Activated CD8-positive, alpha-beta T cell treated with anti-CD3 and anti-CD28 coated beads for 36 hours (primary cell): ENCODE measurements at regions not wholly inside any gene's neighbourhood (a gene's known extent, or its start where the extent isn't known, plus 50 kb on each side); places are given as distances from the start of the nearest gene placed in this dataset.

Experiments
- ATAC-seq: fragments of 200-7000 bp; cut with Tn5 transposase; one replicate; pipeline ENCODE4 v1.10.0; 2021; ENCODE audit warnings: mild to moderate bottlenecking, moderate library complexity
- CTCF ChIA-PET: fragments of 350-600 bp; sonication (Branson Sonifier 250); formaldehyde crosslinking; loops from one replicate; lab custom pipeline; 2021; ENCODE audit warnings: antibody characterized with exemption; lab: Charles Lee
- POLR2A ChIA-PET: fragments of 350-600 bp; sonication (Branson Sonifier 250); formaldehyde crosslinking; loops from one replicate; lab custom pipeline; 2021; ENCODE audit warnings: antibody characterized with exemption; lab: Charles Lee
- DNase-seq: peaks from one replicate; pipeline ENCODE4 v3.0.0-alpha.2; 2020
- H3K27ac Mint-ChIP-seq: one replicate; pipeline ENCODE4 v1.8.0; 2021; ENCODE audit warnings: mild to moderate bottlenecking, mixed read lengths
- H3K27me3 Mint-ChIP-seq: one replicate; pipeline ENCODE4 v1.8.0; 2021; ENCODE audit warnings: mixed read lengths
- H3K36me3 Mint-ChIP-seq: one replicate; pipeline ENCODE4 v1.8.0; 2021; ENCODE audit warnings: low read depth, mixed read lengths
- H3K4me1 Mint-ChIP-seq: one replicate; pipeline ENCODE4 v1.8.0; 2021; ENCODE audit warnings: low read depth, mixed read lengths
- H3K4me3 Mint-ChIP-seq: one replicate; pipeline ENCODE4 v1.8.0; 2021; ENCODE audit warnings: mild to moderate bottlenecking, moderate library complexity, mixed read lengths
- H3K9me3 Mint-ChIP-seq: one replicate; pipeline ENCODE4 v1.8.0; 2021; ENCODE audit warnings: mixed read lengths
- intact Hi-C: fragments of 100-400 bp; cut with micrococcal nuclease; formaldehyde crosslinking; loops from one replicate; pipeline ENCODE4 v1.10.0; 2022
- TF ChIP-seq, protein P1 (sequence below): fragments of 200-600 bp; IDR thresholded peaks from one replicate; pipeline ENCODE4 v1.8.0; 2022; ENCODE audit warnings: antibody characterized with exemption, mild to moderate bottlenecking

DNA sequence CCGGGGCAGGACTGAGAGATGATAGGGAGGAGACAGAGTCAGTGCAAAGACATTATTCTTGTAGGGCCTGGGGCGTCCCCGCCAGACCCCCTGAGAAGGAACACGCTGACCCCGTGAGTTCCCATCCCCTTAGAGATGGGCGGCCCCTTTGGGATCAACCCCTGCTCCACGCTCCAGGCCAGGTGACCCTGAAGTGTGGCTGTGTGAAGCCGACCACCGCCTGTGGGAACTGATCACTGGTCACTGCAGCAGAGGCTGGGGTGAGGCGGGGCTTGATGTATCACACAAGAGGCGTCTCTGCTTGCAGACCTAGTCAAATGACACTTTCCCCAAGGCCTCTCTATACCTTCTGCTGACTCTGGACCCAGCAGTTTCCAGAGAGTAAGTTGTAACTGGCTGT lies 157.4 kb upstream of the TWIST2 start:
- ChIA-PET POLR2A (interaction anchor here (1.1 kb wide), 1 partner anchor 14 kb away, joined by 3 read pairs; no protein-coding TSS in a partner anchor), CTCF (no interaction called here)
- H3K9me3 Mint-ChIP-seq: no peaks in the 10 kb centered on the region
- no peak overlapping the region for H3K4me3 Mint-ChIP-seq
- DNase-seq (no peak), ATAC-seq (no peak)
- H3K36me3 Mint-ChIP-seq: no peaks in the 10 kb centered on the region
- no peaks in the 10 kb centered on the region for H3K4me1 Mint-ChIP-seq
- intact Hi-C loops: no loop called here
- TF ChIP-seq, protein P1, sequence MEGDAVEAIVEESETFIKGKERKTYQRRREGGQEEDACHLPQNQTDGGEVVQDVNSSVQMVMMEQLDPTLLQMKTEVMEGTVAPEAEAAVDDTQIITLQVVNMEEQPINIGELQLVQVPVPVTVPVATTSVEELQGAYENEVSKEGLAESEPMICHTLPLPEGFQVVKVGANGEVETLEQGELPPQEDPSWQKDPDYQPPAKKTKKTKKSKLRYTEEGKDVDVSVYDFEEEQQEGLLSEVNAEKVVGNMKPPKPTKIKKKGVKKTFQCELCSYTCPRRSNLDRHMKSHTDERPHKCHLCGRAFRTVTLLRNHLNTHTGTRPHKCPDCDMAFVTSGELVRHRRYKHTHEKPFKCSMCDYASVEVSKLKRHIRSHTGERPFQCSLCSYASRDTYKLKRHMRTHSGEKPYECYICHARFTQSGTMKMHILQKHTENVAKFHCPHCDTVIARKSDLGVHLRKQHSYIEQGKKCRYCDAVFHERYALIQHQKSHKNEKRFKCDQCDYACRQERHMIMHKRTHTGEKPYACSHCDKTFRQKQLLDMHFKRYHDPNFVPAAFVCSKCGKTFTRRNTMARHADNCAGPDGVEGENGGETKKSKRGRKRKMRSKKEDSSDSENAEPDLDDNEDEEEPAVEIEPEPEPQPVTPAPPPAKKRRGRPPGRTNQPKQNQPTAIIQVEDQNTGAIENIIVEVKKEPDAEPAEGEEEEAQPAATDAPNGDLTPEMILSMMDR: no peak
- no peak overlapping the region for H3K27ac Mint-ChIP-seq
- peaks cover 16% of the 10 kb centered on the region for H3K27me3 Mint-ChIP-seq

DNA sequence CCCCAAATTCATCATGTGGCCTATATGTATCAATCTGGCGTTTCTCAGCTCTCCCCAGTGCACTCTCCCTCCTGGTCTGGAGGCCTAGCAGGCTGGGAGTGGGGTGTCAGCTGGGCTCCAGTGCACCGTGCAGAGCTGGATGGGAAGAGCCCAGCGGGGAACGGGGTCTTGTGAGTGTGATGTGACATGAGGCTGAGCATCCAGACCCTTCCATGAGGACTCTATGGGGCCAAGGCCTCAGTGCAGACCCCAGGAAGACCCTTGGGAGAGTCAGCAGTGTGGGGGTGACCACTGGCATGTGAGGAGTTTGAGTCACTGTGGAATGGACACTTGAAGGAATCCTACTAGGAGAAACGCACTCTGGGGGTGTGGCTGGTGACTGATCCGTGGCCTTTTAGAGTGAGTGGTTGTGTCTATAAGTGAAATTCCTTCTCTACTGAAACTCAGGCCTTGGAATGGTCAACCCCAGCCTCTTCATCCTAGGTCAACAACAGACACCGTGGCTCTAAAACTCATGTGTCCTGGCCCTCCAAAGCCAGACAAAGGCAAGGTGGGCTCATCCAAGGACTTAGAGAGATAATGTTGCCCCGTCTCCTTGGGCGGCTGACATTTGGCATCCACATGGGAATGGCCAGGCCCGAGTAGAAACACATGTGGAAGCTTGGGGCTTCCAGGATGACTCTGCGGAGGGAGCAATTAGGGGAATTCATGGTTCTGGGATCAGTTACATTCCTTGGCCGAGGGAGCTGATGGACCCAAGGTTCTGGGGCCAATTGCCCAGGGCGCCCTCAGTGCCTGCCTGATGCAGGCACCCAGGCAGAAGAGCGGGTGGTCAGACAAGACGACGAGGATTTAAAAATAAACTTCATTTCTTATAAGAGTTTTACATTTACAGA lies 156.0 kb upstream of the TWIST2 start:
- ChIA-PET POLR2A (no interaction called here), CTCF (no interaction called here)
- no peaks in the 10 kb centered on the region for H3K4me1 Mint-ChIP-seq
- no peaks in the 10 kb centered on the region for H3K36me3 Mint-ChIP-seq
- DNase-seq (no peak), ATAC-seq (no peak)
- H3K27ac Mint-ChIP-seq: no peak overlapping the region
- peaks cover 7% of the 10 kb centered on the region for H3K27me3 Mint-ChIP-seq
- intact Hi-C loops: no loop called here
- no peak overlapping the region for H3K4me3 Mint-ChIP-seq
- H3K9me3 Mint-ChIP-seq: no peaks in the 10 kb centered on the region
- TF ChIP-seq, protein P1: no peak

DNA sequence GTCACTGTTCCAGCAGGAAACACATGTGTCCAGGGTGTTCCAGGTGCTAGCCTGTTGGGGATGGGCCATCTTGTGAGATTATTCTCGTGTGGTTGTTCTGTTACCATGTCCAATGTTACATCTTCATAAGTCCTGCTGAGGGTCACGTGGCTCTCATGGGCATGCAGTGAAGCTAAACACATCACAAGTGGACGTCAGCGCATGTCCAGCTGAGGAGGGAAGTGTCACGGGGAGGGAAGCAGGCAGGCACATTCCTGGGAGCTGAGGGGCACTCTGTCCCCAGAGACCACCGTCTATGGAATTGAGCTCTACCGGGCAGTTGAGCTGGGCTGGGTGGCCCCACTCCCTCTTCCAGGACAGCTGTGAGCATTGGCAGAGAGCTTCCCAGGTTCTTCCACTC lies 155.3 kb upstream of the TWIST2 start:
- intact Hi-C loops: no loop called here
- no peaks in the 10 kb centered on the region for H3K9me3 Mint-ChIP-seq
- H3K4me1 Mint-ChIP-seq: no peaks in the 10 kb centered on the region
- peaks cover 7% of the 10 kb centered on the region for H3K27me3 Mint-ChIP-seq
- H3K36me3 Mint-ChIP-seq: no peaks in the 10 kb centered on the region
- DNase-seq: no peak
- POLR2A ChIA-PET: no interaction called here
- no peak overlapping the region for H3K27ac Mint-ChIP-seq
- ATAC-seq: no peak
- CTCF ChIA-PET: no interaction called here
- TF ChIP-seq, protein P1: no peak
- H3K4me3 Mint-ChIP-seq: no peak overlapping the region

DNA sequence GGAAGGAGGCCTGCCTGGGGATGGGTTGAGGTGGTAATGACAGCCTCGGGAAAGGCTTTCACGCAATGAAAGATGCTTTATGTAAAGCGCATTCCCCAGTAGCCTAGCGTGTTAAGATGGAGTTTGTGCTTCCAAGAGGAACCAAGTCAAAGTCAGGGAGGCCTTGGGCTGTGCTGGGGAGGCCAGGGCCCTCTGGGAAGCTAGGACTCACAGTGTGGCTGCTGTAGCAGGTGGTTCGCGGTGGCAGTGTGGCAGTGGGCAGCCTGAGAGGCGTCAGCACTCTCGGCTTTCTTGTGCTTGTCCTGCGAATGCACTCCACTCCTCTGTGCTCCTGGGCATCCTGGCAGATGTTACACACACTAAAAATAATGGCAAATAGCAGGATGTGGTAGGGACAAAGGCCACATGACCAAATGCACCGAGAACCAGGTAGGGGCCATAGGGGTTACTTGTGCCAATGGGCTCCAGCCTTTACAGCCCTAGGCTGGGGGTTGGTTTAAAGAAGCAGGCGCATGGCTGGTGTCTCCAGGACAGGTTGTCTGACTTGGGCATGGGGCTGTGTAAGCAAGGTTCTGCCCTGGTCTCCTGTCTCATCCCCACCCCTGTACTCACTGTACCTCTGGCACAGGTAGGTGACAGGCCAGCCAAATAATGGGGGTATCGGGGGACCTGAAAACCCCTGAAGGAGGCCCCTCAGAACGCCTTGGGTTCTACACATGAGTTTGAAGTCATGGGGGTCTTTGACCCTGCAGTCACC lies 154.4 kb upstream of the TWIST2 start:
- H3K27ac Mint-ChIP-seq: no peak overlapping the region
- ATAC-seq: no peak
- CTCF ChIA-PET: no interaction called here

More for the DNA sequence above, 154.4 kb upstream of the TWIST2 start:
- TF ChIP-seq, protein P1: no peak
- peaks cover 1% of the 10 kb centered on the region for H3K27me3 Mint-ChIP-seq
- intact Hi-C loops: no loop called here
- H3K4me3 Mint-ChIP-seq: no peak overlapping the region
- no peaks in the 10 kb centered on the region for H3K36me3 Mint-ChIP-seq
- POLR2A ChIA-PET: no interaction called here
- H3K9me3 Mint-ChIP-seq: no peaks in the 10 kb centered on the region
- DNase-seq: no peak
- H3K4me1 Mint-ChIP-seq: no peaks in the 10 kb centered on the region
